Keratinocyte (primary cell): ENCODE measurements at regions not wholly inside any gene's neighbourhood (a gene's known extent, or its start where the extent isn't known, plus 50 kb on each side); places are given as distances from the start of the nearest gene placed in this dataset.

Experiments used
- DNase-seq: peaks from one replicate; pipeline ENCODE4 v3.0.0-alpha.2; 2011; ENCODE audit warnings: low read depth, missing footprints, low spot score
- FAIRE-seq: peaks from 2 replicates; lab custom pipeline; 2011; peaks lifted over from hg19 to GRCh38; lab: Jason Lieb, UNC
- H2AFZ ChIP-seq: 2 replicates; pipeline ENCODE4 v1.6.0; 2012; ENCODE audit warnings: low read length, control low read depth, inconsistent platforms; ENCODE audit not compliant: control insufficient read depth
- H3K27ac ChIP-seq: 2 replicates; pipeline ENCODE4 v1.5.1; 2011; ENCODE audit warnings: low read length; ENCODE audit not compliant: control insufficient read depth, insufficient read depth
- H3K27me3 ChIP-seq: 3 replicates; pipeline ENCODE4 v1.6.0; 2011; ENCODE audit warnings: low read length; ENCODE audit not compliant: control insufficient read depth, insufficient read depth; ENCODE audit errors: extremely low read depth
- H3K36me3 ChIP-seq, 2 experiments: 2 replicates in 1 of 2; 3 replicates in 1 of 2; pipeline ENCODE4 v1.5.1; 2011; ENCODE audit warnings: low read length in 2 of 2, mild to moderate bottlenecking in 1 of 2; ENCODE audit not compliant: control insufficient read depth in 2 of 2, insufficient read depth in 2 of 2; ENCODE audit errors: extremely low read depth in 1 of 2
- H3K4me1 ChIP-seq: 3 replicates; pipeline ENCODE4 v1.5.1; 2011; ENCODE audit warnings: low read length; ENCODE audit not compliant: control insufficient read depth, insufficient read depth; ENCODE audit errors: extremely low read depth
- H3K4me2 ChIP-seq: 3 replicates; pipeline ENCODE4 v1.6.0; 2011; ENCODE audit warnings: low read depth, low read length; ENCODE audit not compliant: control insufficient read depth, insufficient read depth; ENCODE audit errors: extremely low read depth
- H3K4me3 ChIP-seq, 3 experiments: fragments of 200-600 bp in 1 of 3; sonication (generic) in 1 of 3; 2 replicates in 2 of 3; 3 replicates in 1 of 3; pipeline ENCODE4 v1.5.1; 2011 to 2016; ENCODE audit warnings: low read length in 3 of 3, mild to moderate bottlenecking in 3 of 3, control low read depth in 2 of 3, inconsistent platforms in 1 of 3, low read depth in 1 of 3, mixed read lengths in 1 of 3, mixed run types in 1 of 3, moderate library complexity in 1 of 3; ENCODE audit not compliant: control insufficient read depth in 2 of 3, insufficient read depth in 2 of 3; ENCODE audit errors: extremely low read depth in 1 of 3
- H3K79me2 ChIP-seq: 2 replicates; pipeline ENCODE4 v1.6.0; 2012; ENCODE audit warnings: low read length; ENCODE audit not compliant: control insufficient read depth, insufficient read depth
- H3K9ac ChIP-seq: 3 replicates; pipeline ENCODE4 v1.6.0; 2011; ENCODE audit warnings: low read length; ENCODE audit not compliant: control insufficient read depth, insufficient read depth; ENCODE audit errors: extremely low read depth
- H3K9me1 ChIP-seq: 3 replicates; pipeline ENCODE4 v1.6.0; 2011; ENCODE audit warnings: low read length; ENCODE audit not compliant: control insufficient read depth, insufficient read depth; ENCODE audit errors: extremely low read depth
- H3K9me3 ChIP-seq: 2 replicates; pipeline ENCODE4 v1.5.1; 2012; ENCODE audit warnings: low read depth, low read length; ENCODE audit not compliant: control insufficient read depth
- H4K20me1 ChIP-seq: 3 replicates; pipeline ENCODE4 v1.6.0; 2011; ENCODE audit warnings: low read length; ENCODE audit not compliant: control insufficient read depth, insufficient read depth; ENCODE audit errors: extremely low read depth
- EZH2 ChIP-seq: IDR thresholded peaks from one replicate; pipeline ENCODE4 v1.6.1; 2012; ENCODE audit warnings: inconsistent platforms, mild to moderate bottlenecking, low read length, moderate library complexity
- dilution Hi-C: fragments of 300-500 bp; cut with MboI; formaldehyde crosslinking; loops from one replicate; pipeline ENCODE4 v1.7.0; 2020; ENCODE audit warnings: low sequenced_read_pairs; ENCODE audit not compliant: extremely low pct_ligation_motif_present
- TF ChIP-seq, protein P1 (sequence below), 3 experiments: IDR thresholded peaks in 1 of 3; conservative IDR thresholded peaks in 1 of 3; optimal IDR thresholded peaks in 1 of 3; 2 replicates in 2 of 3; 3 replicates in 1 of 3; pipeline versions ENCODE3 to v1.5.1; 2011; ENCODE audit warnings: low read length in 3 of 3, mild to moderate bottlenecking in 3 of 3, moderate library complexity in 2 of 3, control low read depth in 1 of 3, inconsistent platforms in 1 of 3; ENCODE audit not compliant: insufficient read depth in 2 of 3; ENCODE audit errors: extremely low read depth in 1 of 3

DNA sequence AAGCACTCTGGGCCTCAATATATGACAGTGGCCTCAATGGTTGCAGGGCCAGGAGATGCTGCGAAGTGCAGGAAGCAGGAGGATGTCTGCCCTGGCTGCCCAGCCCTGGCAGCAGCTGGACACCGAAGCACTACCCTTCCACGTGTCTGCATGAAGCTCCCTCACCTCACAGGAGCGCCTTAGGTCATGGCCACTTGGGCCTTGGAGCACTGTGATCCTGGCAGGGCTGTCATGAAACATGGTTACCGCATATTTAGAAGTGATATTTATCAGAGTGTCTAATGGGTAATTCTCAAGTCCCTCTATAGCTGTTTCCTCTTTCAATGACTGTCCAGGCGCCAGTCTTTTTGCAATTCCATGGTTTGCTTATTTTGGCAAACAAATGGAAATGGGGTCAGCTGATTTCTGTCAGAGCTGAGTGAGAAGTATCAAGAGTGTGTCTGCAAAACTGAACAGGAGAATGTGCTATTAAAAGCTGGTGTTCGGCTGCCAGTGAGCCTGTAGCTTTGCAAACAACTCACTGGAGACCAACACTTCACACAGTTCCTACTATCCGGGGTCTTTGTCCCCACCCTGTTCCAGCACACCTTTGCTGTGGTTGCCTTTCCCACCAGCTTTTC lies 285.9 kb downstream of the KIF4B start:
- no peaks in the 10 kb centered on the region for H3K27me3 ChIP-seq
- no peak overlapping the region for H3K4me2 ChIP-seq
- DNase-seq (no peak), FAIRE-seq (no peak)
- H3K9me3 ChIP-seq: no peaks in the 10 kb centered on the region
- no peak overlapping the region for H2AFZ ChIP-seq
- H3K79me2 ChIP-seq: no peaks in the 10 kb centered on the region
- no peak for TF ChIP-seq EZH2
- TF ChIP-seq, protein P1, sequence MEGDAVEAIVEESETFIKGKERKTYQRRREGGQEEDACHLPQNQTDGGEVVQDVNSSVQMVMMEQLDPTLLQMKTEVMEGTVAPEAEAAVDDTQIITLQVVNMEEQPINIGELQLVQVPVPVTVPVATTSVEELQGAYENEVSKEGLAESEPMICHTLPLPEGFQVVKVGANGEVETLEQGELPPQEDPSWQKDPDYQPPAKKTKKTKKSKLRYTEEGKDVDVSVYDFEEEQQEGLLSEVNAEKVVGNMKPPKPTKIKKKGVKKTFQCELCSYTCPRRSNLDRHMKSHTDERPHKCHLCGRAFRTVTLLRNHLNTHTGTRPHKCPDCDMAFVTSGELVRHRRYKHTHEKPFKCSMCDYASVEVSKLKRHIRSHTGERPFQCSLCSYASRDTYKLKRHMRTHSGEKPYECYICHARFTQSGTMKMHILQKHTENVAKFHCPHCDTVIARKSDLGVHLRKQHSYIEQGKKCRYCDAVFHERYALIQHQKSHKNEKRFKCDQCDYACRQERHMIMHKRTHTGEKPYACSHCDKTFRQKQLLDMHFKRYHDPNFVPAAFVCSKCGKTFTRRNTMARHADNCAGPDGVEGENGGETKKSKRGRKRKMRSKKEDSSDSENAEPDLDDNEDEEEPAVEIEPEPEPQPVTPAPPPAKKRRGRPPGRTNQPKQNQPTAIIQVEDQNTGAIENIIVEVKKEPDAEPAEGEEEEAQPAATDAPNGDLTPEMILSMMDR (optimal IDR thresholded peaks at IDR 0.05 in 1 of 3, IDR thresholded peaks at IDR 0.05 in 1 of 3, conservative IDR thresholded peaks at IDR 0.05 in 1 of 3; ENCODE audit: extremely low read depth in 1 of 3, insufficient read depth in 2 of 3, low read length in 3 of 3): no peak
- no peaks in the 10 kb centered on the region for H4K20me1 ChIP-seq
- peaks cover 6% of the 10 kb centered on the region for H3K4me1 ChIP-seq
- dilution Hi-C loops: no loop called here
- H3K9ac ChIP-seq: no peak overlapping the region
- H3K4me3 ChIP-seq: no peak overlapping the region
- H3K9me1 ChIP-seq: no peaks in the 10 kb centered on the region
- no peak overlapping the region for H3K27ac ChIP-seq
- H3K36me3 ChIP-seq: no peaks in the 10 kb centered on the region

DNA sequence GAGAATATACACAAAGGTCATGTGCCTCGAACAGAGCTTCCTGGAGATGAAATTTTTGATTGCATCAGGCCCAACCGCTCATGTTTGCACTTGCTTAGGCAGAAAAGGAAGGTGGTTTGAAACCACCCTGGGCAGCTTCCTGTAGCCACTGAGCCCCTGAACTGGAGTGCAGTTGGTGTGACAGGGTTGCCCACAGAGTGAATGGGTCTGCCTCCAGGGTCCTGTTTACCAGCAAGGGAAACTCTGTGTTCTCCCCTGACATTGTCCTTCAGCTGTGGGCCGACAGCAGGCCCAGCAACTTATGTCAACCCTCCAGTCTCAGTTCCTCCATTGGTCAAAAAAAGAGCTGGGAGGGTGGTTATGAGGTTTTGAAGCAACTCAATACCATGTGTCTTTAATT lies 289.6 kb downstream of the KIF4B start:
- peak overlapping the region; percentile 9 for H2AFZ ChIP-seq
- no peak for FAIRE-seq
- dilution Hi-C loops: no loop called here

More for the DNA sequence above, 289.6 kb downstream of the KIF4B start:
- Histone ChIP-seq H3K9ac (no peak overlapping the region), H3K27me3 (no peaks in the 10 kb centered on the region), H3K36me3 (no peaks in the 10 kb centered on the region), H4K20me1 (no peaks in the 10 kb centered on the region), H3K9me1 (no peaks in the 10 kb centered on the region), H3K27ac (no peak overlapping the region), H3K4me3 (no peak overlapping the region), H3K9me3 (no peaks in the 10 kb centered on the region), H3K4me1 (peaks cover 17% of the 10 kb centered on the region), H3K4me2 (peak overlapping the region; percentile 22), H3K79me2 (no peaks in the 10 kb centered on the region)
- no peak for DNase-seq
- no peak for TF ChIP-seq EZH2
- TF ChIP-seq, protein P1 (optimal IDR thresholded peaks at IDR 0.05 in 1 of 3, IDR thresholded peaks at IDR 0.05 in 1 of 3, conservative IDR thresholded peaks at IDR 0.05 in 1 of 3; ENCODE audit: extremely low read depth in 1 of 3, insufficient read depth in 2 of 3, low read length in 3 of 3): no peak
